NT2/D1 (cell line): ENCODE measurements at regions not wholly inside any gene's neighbourhood (a gene's known extent, or its start where the extent isn't known, plus 50 kb on each side); places are given as distances from the start of the nearest gene placed in this dataset.

ENCODE experiments used
- YY1 ChIP-seq: IDR thresholded peaks from 2 replicates; pipeline ENCODE4 v1.6.1; 2011; ENCODE audit not compliant: insufficient read length, insufficient read depth
- ZNF274 ChIP-seq: IDR thresholded peaks from 2 replicates; pipeline ENCODE4 v1.6.1; 2011; ENCODE audit warnings: mild to moderate bottlenecking, low read depth, low read length

DNA sequence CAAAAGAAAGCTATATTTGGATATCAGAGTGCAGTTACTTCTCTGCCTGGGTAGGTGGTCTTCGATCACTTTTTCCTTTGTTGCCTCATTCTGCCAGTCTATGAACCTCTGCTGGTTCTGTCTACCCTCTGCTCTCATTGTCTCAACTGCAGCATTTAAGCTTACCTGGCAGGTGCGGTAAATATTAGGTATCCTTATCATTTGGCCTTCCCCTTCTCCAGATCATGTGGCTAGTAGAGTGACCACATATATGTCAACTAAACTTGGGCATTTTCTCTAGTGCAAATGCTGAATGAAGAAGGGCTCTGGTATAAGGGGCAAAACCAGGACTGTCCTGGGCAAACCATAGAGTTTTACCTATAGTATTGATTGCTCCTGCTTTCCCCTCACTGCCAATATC, 180.8 kb downstream of the MDFIC start:
- TF ChIP-seq ZNF274 (no peak), YY1 (no peak)
